ENCODE measurements at regions not wholly inside any gene's neighbourhood (a gene's known extent, or its start where the extent isn't known, plus 50 kb on each side); places are given as distances from the start of the nearest gene placed in this dataset.

GRCh38 chr4:30783751-30784150 lies 63.6 kb downstream of the PCDH7 start:
- DNase-seq = no peak

- DNase-seq = no peak
Observed at GRCh38 chr4:30789219-30789671, 69.1 kb downstream of the PCDH7 start.

- DNase-seq = no peak
Observed at GRCh38 chr4:30790123-30790522, 70.0 kb downstream of the PCDH7 start.

DNA sequence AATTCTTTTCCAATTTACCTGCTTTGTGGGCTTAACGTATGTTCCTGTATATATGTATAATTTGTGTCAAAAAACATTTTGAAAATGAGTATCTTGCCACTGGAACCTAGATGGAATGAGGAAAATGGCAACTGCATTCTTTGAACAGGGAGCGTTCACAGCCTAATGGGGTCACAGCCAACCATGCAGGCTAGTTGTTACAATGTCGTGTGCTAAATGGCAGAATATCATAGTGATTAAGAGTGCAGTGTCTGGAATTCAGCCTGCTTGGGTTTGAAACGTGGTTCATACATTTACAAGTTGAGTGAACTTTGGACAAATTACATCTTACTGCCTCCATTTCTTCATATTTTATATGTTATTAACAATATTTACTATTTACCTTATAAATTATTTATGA lies 70.8 kb downstream of the PCDH7 start:
- no peak for DNase-seq

- no peak for DNase-seq
Observed at GRCh38 chr4:30792601-30793000, 72.4 kb downstream of the PCDH7 start.

- no peak for DNase-seq
Observed at GRCh38 chr4:30801876-30802275, 81.7 kb downstream of the PCDH7 start.

- peak; percentile 75 for DNase-seq
Observed at GRCh38 chr4:30802622-30803323, 82.6 kb downstream of the PCDH7 start.

DNA sequence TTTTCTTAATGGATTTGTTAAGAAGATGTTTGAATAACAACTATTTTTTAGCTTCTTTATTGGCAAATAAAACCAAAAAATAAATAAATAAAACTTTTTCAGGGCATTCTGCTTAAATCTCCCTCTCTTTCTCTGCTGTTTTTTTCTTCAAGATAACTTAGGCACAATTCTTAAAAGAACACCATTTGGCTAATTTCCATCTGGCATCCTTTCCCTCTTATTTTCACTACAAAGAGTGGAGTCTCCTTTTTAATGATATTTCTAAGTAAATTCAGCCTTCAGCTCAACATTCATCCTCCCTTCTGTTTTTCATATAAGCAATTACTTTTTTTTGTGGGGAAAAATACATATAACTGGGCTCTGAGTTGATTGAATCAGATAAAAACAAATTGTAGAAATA lies 88.1 kb downstream of the PCDH7 start:
- DNase-seq = no peak

DNA sequence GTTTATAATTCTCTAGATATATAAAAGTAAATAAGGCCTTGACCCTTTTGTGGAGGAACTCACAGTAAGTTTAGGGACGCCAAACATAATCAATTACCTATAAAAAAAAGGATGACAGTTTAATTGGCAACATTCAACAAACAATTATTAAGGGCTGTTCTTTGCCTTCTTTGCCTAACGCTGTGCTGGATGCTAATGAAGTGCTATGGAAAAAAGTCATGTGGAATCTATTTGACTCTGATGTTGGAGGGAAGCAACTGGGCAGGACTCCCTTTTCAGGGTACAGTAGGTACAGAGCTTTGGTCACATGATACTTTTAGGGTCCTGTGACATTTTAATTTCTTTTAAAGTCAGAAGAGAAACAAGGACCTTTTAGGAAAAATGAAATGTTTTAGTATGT lies 91.1 kb downstream of the PCDH7 start:
- DNase-seq = no peak

DNA sequence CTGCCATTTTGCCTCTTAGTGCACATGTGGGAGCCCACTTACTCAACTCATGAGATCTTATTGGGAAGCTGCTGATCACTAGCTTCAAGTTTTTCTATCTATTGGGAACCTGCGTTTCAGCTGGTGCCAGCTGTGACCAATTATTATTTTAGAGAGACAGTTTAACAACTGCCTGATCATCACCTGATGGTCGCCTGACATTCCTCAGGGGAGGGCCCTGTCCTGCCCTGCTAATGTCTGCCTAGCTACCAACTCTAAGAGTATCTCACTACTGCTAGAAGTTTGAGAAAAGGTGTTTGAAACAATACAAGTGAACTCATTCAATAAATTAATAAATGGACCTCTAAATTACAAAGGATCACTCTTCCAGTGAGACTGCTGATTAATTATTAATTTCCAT lies 95.5 kb downstream of the PCDH7 start:
- no peak for DNase-seq

GRCh38 chr4:30817447-30817846 lies 97.3 kb downstream of the PCDH7 start:
- DNase-seq = no peak

GRCh38 chr4:30818541-30818940 lies 98.4 kb downstream of the PCDH7 start:
- no peak for DNase-seq

- no peak for DNase-seq
Observed at GRCh38 chr4:30821275-30821674, 101.1 kb downstream of the PCDH7 start.

GRCh38 chr4:30821859-30822612 lies 101.9 kb downstream of the PCDH7 start:
- no peak for DNase-seq

DNA sequence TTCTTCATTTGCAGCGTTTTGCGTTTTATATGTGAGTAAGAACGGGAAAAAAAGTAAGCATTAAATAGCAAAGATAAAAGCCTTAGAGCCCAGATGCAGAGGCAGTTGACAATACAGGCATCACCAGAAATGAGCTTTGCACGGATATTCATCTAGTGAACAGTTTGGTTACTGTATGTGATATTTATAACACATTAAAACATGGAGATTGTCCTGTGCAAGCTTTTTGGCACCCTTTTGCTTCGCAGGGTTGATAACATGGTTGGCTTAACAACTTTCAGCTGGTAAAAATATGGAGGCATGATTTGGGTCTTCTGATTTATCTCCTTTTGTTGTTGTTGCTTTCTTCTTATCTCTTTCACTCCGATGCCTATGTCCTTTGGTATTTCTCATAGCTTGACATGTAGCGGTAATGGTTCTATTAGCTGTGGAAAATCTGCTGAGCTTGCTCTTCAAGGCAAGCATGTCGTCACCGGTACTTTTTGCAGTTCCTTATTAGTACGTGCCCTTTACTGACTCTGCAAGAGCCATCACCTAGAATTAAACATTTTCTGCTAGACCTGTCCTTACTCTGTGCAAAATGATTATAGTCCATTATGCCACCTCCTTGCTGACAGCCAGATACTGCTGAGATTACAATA lies 102.9 kb downstream of the PCDH7 start:
- no peak for DNase-seq

DNA sequence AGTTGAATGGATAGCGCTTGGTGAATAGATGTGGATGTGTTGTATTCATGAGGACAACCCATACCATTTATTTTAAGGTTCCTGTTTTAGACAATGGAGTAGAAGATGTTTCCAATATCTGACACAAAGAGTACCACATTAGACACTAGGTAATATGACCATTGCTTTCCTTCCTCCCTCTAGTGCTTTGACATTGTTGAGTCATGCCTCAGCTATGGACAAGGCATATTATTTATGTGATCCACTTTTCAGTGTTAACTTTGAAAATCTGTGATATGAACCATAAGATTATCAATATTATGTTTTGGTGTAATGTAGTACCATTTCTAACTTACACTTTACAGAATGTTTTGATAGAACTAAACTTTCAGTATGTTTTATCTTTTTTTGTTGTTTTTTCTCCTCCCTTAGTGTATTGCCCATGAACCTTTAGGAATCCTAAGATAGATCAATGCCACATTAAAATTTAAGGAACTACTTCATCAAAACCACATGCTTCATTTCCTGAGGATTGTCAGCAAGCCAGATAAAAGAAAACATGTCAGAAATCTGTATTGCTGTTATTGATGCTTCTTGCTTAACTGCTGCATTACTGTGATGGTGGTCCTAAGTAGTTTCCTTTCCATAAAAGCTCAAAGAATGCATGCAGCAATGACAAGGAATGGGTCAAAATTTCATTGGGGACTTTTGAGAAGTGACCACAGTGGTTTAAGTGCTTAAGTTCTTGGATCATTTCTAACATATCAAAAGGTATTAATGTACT lies 105.0 kb downstream of the PCDH7 start:
- no peak for DNase-seq

DNA sequence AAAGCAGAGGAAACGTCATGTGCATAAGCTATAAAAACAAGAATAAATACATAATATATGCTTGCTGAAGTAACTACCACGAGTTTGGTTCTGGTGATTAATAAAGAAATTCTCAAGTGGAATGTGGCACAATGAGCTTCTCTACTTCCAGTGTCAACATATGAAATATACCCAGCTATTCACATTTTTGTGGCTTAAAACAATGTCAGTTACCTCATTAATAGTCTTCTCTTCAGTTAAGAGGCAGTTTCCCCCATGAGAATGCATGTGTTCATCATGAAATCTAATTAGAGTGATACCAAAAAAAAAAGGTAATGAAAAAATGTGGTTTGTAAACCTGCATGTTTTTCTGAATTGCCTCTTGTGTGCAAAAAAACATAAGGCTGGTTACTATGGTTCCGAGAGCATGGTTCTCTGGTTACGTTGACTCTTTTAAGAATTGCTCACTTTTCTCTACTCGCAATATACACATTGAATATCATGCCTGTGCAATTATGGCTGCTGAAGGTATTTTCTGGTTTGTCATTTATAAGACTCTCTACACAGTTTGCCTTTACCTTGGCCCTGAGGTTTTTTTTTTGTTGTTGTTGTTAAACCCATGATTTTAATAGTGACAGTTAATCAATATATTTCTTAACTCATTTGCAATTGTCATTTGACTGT lies 108.2 kb downstream of the PCDH7 start:
- no peak for DNase-seq

GRCh38 chr4:30832639-30833038 lies 112.5 kb downstream of the PCDH7 start:
- DNase-seq = no peak

DNA sequence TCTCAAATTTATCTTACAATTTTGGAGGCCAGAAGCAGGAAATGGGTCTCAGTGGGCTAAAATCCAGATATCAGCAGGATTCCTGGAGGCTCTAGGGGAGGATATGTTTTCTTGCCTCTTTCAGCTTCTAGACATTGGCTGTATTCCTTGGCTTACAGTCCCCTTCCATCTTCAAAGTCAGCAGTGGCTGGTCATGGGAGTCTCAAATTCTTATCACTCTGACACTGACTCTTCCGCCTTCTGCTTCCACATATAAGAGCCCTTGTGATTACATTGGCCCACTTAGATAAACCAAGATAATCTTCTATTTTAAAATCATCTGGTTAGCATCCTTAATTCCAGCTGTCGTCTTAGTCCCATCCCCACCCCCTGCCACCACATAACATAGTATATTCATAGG lies 113.0 kb downstream of the PCDH7 start:
- no peak for DNase-seq

GRCh38 chr4:30835044-30835443 lies 114.9 kb downstream of the PCDH7 start:
- DNase-seq = no peak

- DNase-seq = no peak
Observed at GRCh38 chr4:30836231-30836630, 116.1 kb downstream of the PCDH7 start.

- DNase-seq = no peak
Observed at GRCh38 chr4:30837131-30837539, 117.0 kb downstream of the PCDH7 start.
